ENCODE measurements at regions not wholly inside any gene's neighbourhood (a gene's known extent, or its start where the extent isn't known, plus 50 kb on each side); places are given as distances from the start of the nearest gene placed in this dataset.
"Not testable (repeated sequence)": the region's sequence is repeated elsewhere in the genome, so short reads cannot be mapped to it uniquely, and the experiment has no call there.

GRCh38 chr11:3445535-3445934 is 66.6 kb upstream of the ZNF195 start:
- DNase-seq (ENCODE audit: low read depth); H3K4me1 ChIP-seq (ENCODE audit: insufficient read depth, low read length); H2AFZ ChIP-seq (ENCODE audit: low read depth, low read length); H3K4me2 ChIP-seq (ENCODE audit: low read length); H3K9me3 Mint-ChIP-seq (ENCODE audit: unreplicated experiment); H3K4me3 Mint-ChIP-seq (ENCODE audit: unreplicated experiment); H3K27me3 ChIP-seq (ENCODE audit: insufficient read depth, low read length); H3K36me3 Mint-ChIP-seq (ENCODE audit: low read depth, unreplicated experiment); H3K9me3 ChIP-seq (ENCODE audit: insufficient read depth, low read depth, low read length); H3K4me3 ChIP-seq (ENCODE audit: insufficient read depth, low read depth, low read length); H4K20me1 ChIP-seq (ENCODE audit: insufficient read depth, low read length); H3K9ac ChIP-seq (ENCODE audit: low read length); H3K27ac ChIP-seq (ENCODE audit: low read depth, low read length); H3K36me3 ChIP-seq (ENCODE audit: insufficient read depth, low read length); H3K4me1 Mint-ChIP-seq (ENCODE audit: low read depth, unreplicated experiment); FAIRE-seq; H3K79me2 ChIP-seq (ENCODE audit: insufficient read depth, low read length); H3K27ac Mint-ChIP-seq (ENCODE audit: unreplicated experiment): not testable (repeated sequence)
- peaks cover 13% of the 10 kb centered on the region for H3K27me3 Mint-ChIP-seq (ENCODE audit: low read depth, unreplicated experiment)

GRCh38 chr11:3444420-3444744 is 65.4 kb upstream of the ZNF195 start:
- not testable (repeated sequence) for H3K9ac ChIP-seq (ENCODE audit: low read length); H3K27me3 ChIP-seq (ENCODE audit: insufficient read depth, low read length); H3K9me3 Mint-ChIP-seq (ENCODE audit: unreplicated experiment); H3K36me3 Mint-ChIP-seq (ENCODE audit: low read depth, unreplicated experiment); FAIRE-seq; H3K4me2 ChIP-seq (ENCODE audit: low read length); H2AFZ ChIP-seq (ENCODE audit: low read depth, low read length); H4K20me1 ChIP-seq (ENCODE audit: insufficient read depth, low read length); H3K79me2 ChIP-seq (ENCODE audit: insufficient read depth, low read length); H3K4me1 ChIP-seq (ENCODE audit: insufficient read depth, low read length); H3K27ac ChIP-seq (ENCODE audit: low read depth, low read length); DNase-seq (ENCODE audit: low read depth); H3K4me3 Mint-ChIP-seq (ENCODE audit: unreplicated experiment); H3K27ac Mint-ChIP-seq (ENCODE audit: unreplicated experiment); H3K36me3 ChIP-seq (ENCODE audit: insufficient read depth, low read length); H3K9me3 ChIP-seq (ENCODE audit: insufficient read depth, low read depth, low read length); H3K4me1 Mint-ChIP-seq (ENCODE audit: low read depth, unreplicated experiment); H3K4me3 ChIP-seq (ENCODE audit: insufficient read depth, low read depth, low read length)
- peaks cover 17% of the 10 kb centered on the region for H3K27me3 Mint-ChIP-seq (ENCODE audit: low read depth, unreplicated experiment)

GRCh38 chr11:3443700-3444419 is 64.9 kb upstream of the ZNF195 start:
- not testable (repeated sequence) for H3K27me3 ChIP-seq (ENCODE audit: insufficient read depth, low read length); H3K9me3 ChIP-seq (ENCODE audit: insufficient read depth, low read depth, low read length); H3K79me2 ChIP-seq (ENCODE audit: insufficient read depth, low read length); H3K4me2 ChIP-seq (ENCODE audit: low read length); H3K4me3 ChIP-seq (ENCODE audit: insufficient read depth, low read depth, low read length); DNase-seq (ENCODE audit: low read depth); H3K4me1 ChIP-seq (ENCODE audit: insufficient read depth, low read length); H3K4me1 Mint-ChIP-seq (ENCODE audit: low read depth, unreplicated experiment); H4K20me1 ChIP-seq (ENCODE audit: insufficient read depth, low read length); H3K36me3 Mint-ChIP-seq (ENCODE audit: low read depth, unreplicated experiment); H3K9me3 Mint-ChIP-seq (ENCODE audit: unreplicated experiment); H2AFZ ChIP-seq (ENCODE audit: low read depth, low read length); H3K27ac ChIP-seq (ENCODE audit: low read depth, low read length); H3K36me3 ChIP-seq (ENCODE audit: insufficient read depth, low read length); H3K9ac ChIP-seq (ENCODE audit: low read length); H3K27ac Mint-ChIP-seq (ENCODE audit: unreplicated experiment); FAIRE-seq; H3K4me3 Mint-ChIP-seq (ENCODE audit: unreplicated experiment)
- H3K27me3 Mint-ChIP-seq (ENCODE audit: low read depth, unreplicated experiment) = peaks cover 20% of the 10 kb centered on the region

GRCh38 chr11:3437441-3437840 is 58.5 kb upstream of the ZNF195 start:
- not testable (repeated sequence) for H3K27ac ChIP-seq (ENCODE audit: low read depth, low read length); H3K27me3 ChIP-seq (ENCODE audit: insufficient read depth, low read length); H4K20me1 ChIP-seq (ENCODE audit: insufficient read depth, low read length); H3K9me3 ChIP-seq (ENCODE audit: insufficient read depth, low read depth, low read length); H3K4me3 ChIP-seq (ENCODE audit: insufficient read depth, low read depth, low read length); H3K4me1 Mint-ChIP-seq (ENCODE audit: low read depth, unreplicated experiment); H3K4me2 ChIP-seq (ENCODE audit: low read length); H3K36me3 ChIP-seq (ENCODE audit: insufficient read depth, low read length); FAIRE-seq; H3K4me3 Mint-ChIP-seq (ENCODE audit: unreplicated experiment); H3K27ac Mint-ChIP-seq (ENCODE audit: unreplicated experiment); H2AFZ ChIP-seq (ENCODE audit: low read depth, low read length); H3K27me3 Mint-ChIP-seq (ENCODE audit: low read depth, unreplicated experiment); H3K9me3 Mint-ChIP-seq (ENCODE audit: unreplicated experiment); H3K9ac ChIP-seq (ENCODE audit: low read length); H3K4me1 ChIP-seq (ENCODE audit: insufficient read depth, low read length); DNase-seq (ENCODE audit: low read depth); H3K36me3 Mint-ChIP-seq (ENCODE audit: low read depth, unreplicated experiment); H3K79me2 ChIP-seq (ENCODE audit: insufficient read depth, low read length)

Data from astrocyte (in vitro differentiated cells and primary cell).